A673 (cell line): ENCODE measurements at regions not wholly inside any gene's neighbourhood (a gene's known extent, or its start where the extent isn't known, plus 50 kb on each side); places are given as distances from the start of the nearest gene placed in this dataset.

Experiments
- CTCF ChIP-seq: fragments of 300-800, 200-600 bp; sonication (generic); conservative IDR thresholded peaks from 2 replicates; pipeline ENCODE4 v1.5.1; 2017; ENCODE audit warnings: low read depth, mild to moderate bottlenecking, antibody characterized with exemption, low read length, moderate library complexity, mixed read lengths
- EZH2 ChIP-seq: fragments of 200-600 bp; sonication (generic); IDR thresholded peaks from 2 replicates; pipeline ENCODE4 v1.6.1; 2017; ENCODE audit warnings: borderline replicate concordance, low read depth, mild to moderate bottlenecking, mixed read lengths, antibody characterized with exemption, low read length; ENCODE audit not compliant: poor library complexity, severe bottlenecking

GRCh38 chr21:35754583-35754982, 305.7 kb downstream of the SETD4 start:
- no peak for TF ChIP-seq CTCF
- TF ChIP-seq EZH2, result no peak
